HEK293 (cell line): ENCODE measurements at regions not wholly inside any gene's neighbourhood (a gene's known extent, or its start where the extent isn't known, plus 50 kb on each side); places are given as distances from the start of the nearest gene placed in this dataset.

Source experiments
- BCL11A ChIP-seq: fragments of 450-650 bp; formaldehyde crosslinking; IDR thresholded peaks from 2 replicates; pipeline ENCODE4 v1.5.1; 2016; ENCODE audit warnings: low read depth, missing biosample characterization, missing genetic modification characterization
- CTCF ChIP-seq: fragments of 450-650 bp; formaldehyde crosslinking; IDR thresholded peaks from 2 replicates; pipeline ENCODE4 v1.5.1; 2016; ENCODE audit warnings: missing biosample characterization, missing genetic modification characterization
- TCF7L2 ChIP-seq: IDR thresholded peaks from 2 replicates; pipeline ENCODE4 v1.6.1; 2011; ENCODE audit warnings: low read depth, mild to moderate bottlenecking, inconsistent platforms, low read length, moderate library complexity, borderline replicate concordance
- TSHZ1 ChIP-seq: fragments of 450-650 bp; formaldehyde crosslinking; IDR thresholded peaks from 2 replicates; pipeline ENCODE4 v1.5.1; 2016; ENCODE audit warnings: missing biosample characterization, missing genetic modification characterization, borderline replicate concordance
- ZNF426 ChIP-seq: fragments of 450-650 bp; formaldehyde crosslinking; IDR thresholded peaks from 2 replicates; pipeline ENCODE4 v1.5.1; 2017; ENCODE audit warnings: missing biosample characterization, missing genetic modification characterization, mild to moderate bottlenecking, inconsistent platforms, moderate library complexity
- ZNF76 ChIP-seq: fragments of 450-650 bp; formaldehyde crosslinking; IDR thresholded peaks from 2 replicates; pipeline ENCODE4; 2016; ENCODE audit warnings: low read depth, missing biosample characterization, missing genetic modification characterization, borderline replicate concordance

GRCh38 chr14:59127437-59127732, 61.1 kb upstream of the DAAM1 start:
- TF ChIP-seq CTCF (tag by site-specific recombination) (no peak), TSHZ1 (tag by site-specific recombination) (no peak), TCF7L2 (no peak), ZNF426 (tag by site-specific recombination) (no peak), BCL11A (no peak), ZNF76 (tag by site-specific recombination) (no peak)
